H1 (cell line): ENCODE measurements at regions not wholly inside any gene's neighbourhood (a gene's known extent, or its start where the extent isn't known, plus 50 kb on each side); places are given as distances from the start of the nearest gene placed in this dataset.

Experiments
- CTCF ChIA-PET: fragments of 300-600 bp; sonication (Branson Sonifier 250); formaldehyde crosslinking; loops from one replicate; lab custom pipeline; 2021; ENCODE audit not compliant: partially characterized antibody; lab: Charles Lee
- POLR2A ChIA-PET: fragments of 300-600 bp; sonication (Branson Sonifier 250); formaldehyde crosslinking; loops from one replicate; lab custom pipeline; 2021; ENCODE audit warnings: inconsistent platforms; ENCODE audit not compliant: partially characterized antibody; lab: Charles Lee
- DNase-seq, 2 experiments: peaks; one replicate each; pipeline versions ENCODE4 v3.0.0 to v3.0.0-alpha.2; 2010 to 2022; ENCODE audit warnings: low spot score in 2 of 2, low read depth in 1 of 2, mixed read lengths in 1 of 2
- FAIRE-seq: peaks from 2 replicates; lab custom pipeline; 2011; peaks lifted over from hg19 to GRCh38; lab: Jason Lieb, UNC
- H2AFZ ChIP-seq: 2 replicates; pipeline ENCODE4 v1.8.1; 2012; ENCODE audit warnings: low read length, inconsistent platforms
- H2AK5ac ChIP-seq: 2 replicates; pipeline ENCODE4 v1.6.1; 2013; ENCODE audit warnings: low read depth, low read length
- H2BK120ac ChIP-seq: replicated peaks from 2 replicates; pipeline ENCODE3; 2013; ENCODE audit warnings: low read depth, low read length, inconsistent platforms
- H2BK12ac ChIP-seq: 2 replicates; pipeline ENCODE4 v1.6.1; 2013; ENCODE audit warnings: low read depth, low read length
- H2BK15ac ChIP-seq: 2 replicates; pipeline ENCODE4 v1.6.1; 2013; ENCODE audit warnings: low read length
- H2BK20ac ChIP-seq: 2 replicates; pipeline ENCODE4 v1.6.1; 2013; ENCODE audit warnings: low read length
- H2BK5ac ChIP-seq: 2 replicates; pipeline ENCODE4 v1.6.1; 2013; ENCODE audit warnings: low read depth, low read length
- H3K14ac ChIP-seq: 2 replicates; pipeline ENCODE4 v1.6.1; 2013; ENCODE audit warnings: inconsistent platforms; ENCODE audit not compliant: insufficient read length
- H3K18ac ChIP-seq: 2 replicates; pipeline ENCODE4 v1.6.1; 2013; ENCODE audit warnings: low read length; ENCODE audit errors: extremely low read depth
- H3K23ac ChIP-seq: 2 replicates; pipeline ENCODE4 v1.6.1; 2013; ENCODE audit warnings: inconsistent platforms; ENCODE audit not compliant: insufficient read length
- H3K23me2 ChIP-seq: 2 replicates; pipeline ENCODE4 v1.6.1; 2013; ENCODE audit warnings: low read depth, low read length
- H3K27ac ChIP-seq: 2 replicates; pipeline ENCODE4 v1.6.1; 2011; ENCODE audit warnings: low read depth, low read length, inconsistent platforms
- H3K27me3 ChIP-seq, 4 experiments: replicated peaks in 1 of 4; 1 replicate in 1 of 4; 2 replicates in 3 of 4; pipeline versions ENCODE4 v1.6.1 to v1.8.1; 2011 to 2013; ENCODE audit warnings: low read length in 3 of 4, mild to moderate bottlenecking in 3 of 4, inconsistent platforms in 2 of 4, mixed read lengths in 2 of 4, moderate library complexity in 1 of 4; ENCODE audit not compliant: control insufficient read depth in 3 of 4, insufficient read depth in 3 of 4; ENCODE audit errors: extremely low read depth in 1 of 4
- H3K36me3 ChIP-seq, 4 experiments: 2 replicates each; pipeline versions ENCODE4 v1.6.1 to v1.8.1; 2011 to 2013; ENCODE audit warnings: mild to moderate bottlenecking in 4 of 4, low read length in 3 of 4, moderate library complexity in 2 of 4, control low read depth in 1 of 4, inconsistent platforms in 1 of 4; ENCODE audit not compliant: insufficient read depth in 4 of 4, control insufficient read depth in 2 of 4
- H3K4ac ChIP-seq: replicated peaks from 2 replicates; pipeline ENCODE3; 2013; ENCODE audit warnings: low read length, low read depth, mixed read lengths, inconsistent platforms; ENCODE audit not compliant: insufficient read length
- H3K4me1 ChIP-seq, 4 experiments: replicated peaks in 1 of 4; 1 replicate in 1 of 4; 2 replicates in 3 of 4; pipeline versions ENCODE4 v1.6.1 to v1.8.1; 2011 to 2013; ENCODE audit warnings: low read length in 3 of 4, inconsistent platforms in 2 of 4, mixed read lengths in 1 of 4; ENCODE audit not compliant: insufficient read depth in 4 of 4, control insufficient read depth in 3 of 4
- H3K4me2 ChIP-seq, 2 experiments: 2 replicates each; pipeline versions ENCODE4 v1.6.1 to v1.8.1; 2011 to 2013; ENCODE audit warnings: low read depth in 2 of 2, low read length in 2 of 2, control low read depth in 1 of 2, inconsistent platforms in 1 of 2, mild to moderate bottlenecking in 1 of 2; ENCODE audit not compliant: insufficient read depth in 1 of 2
- H3K4me3 ChIP-seq, 4 experiments: fragments of 200-600, 300-600 bp in 1 of 4; sonication (generic), shearing (Covaris generic), sonication (Bioruptor Twin) in 1 of 4; 2 replicates each; pipeline versions ENCODE4 v1.5.1 to v1.8.1; 2011 to 2016; ENCODE audit warnings: low read length in 4 of 4, low read depth in 3 of 4, control low read depth in 2 of 4, inconsistent platforms in 2 of 4, mild to moderate bottlenecking in 2 of 4, mixed read lengths in 1 of 4, moderate library complexity in 1 of 4; ENCODE audit not compliant: insufficient read depth in 2 of 4; ENCODE audit errors: extremely low read depth in 1 of 4
- H3K56ac ChIP-seq: replicated peaks from 2 replicates; pipeline ENCODE3; 2013; ENCODE audit warnings: low read depth, mild to moderate bottlenecking, mixed read lengths, low read length, inconsistent platforms; ENCODE audit not compliant: insufficient read length
- H3K79me1 ChIP-seq: 2 replicates; pipeline ENCODE4 v1.6.1; 2013; ENCODE audit warnings: low read depth, low read length, control low read depth
- H3K79me2 ChIP-seq, 2 experiments: 2 replicates each; pipeline versions ENCODE4 v1.6.1 to v1.8.1; 2012 to 2013; ENCODE audit warnings: low read length in 2 of 2, mild to moderate bottlenecking in 2 of 2, inconsistent platforms in 1 of 2; ENCODE audit not compliant: insufficient read depth in 2 of 2, control insufficient read depth in 1 of 2
- H3K9ac ChIP-seq, 4 experiments: replicated peaks in 1 of 4; 1 replicate in 1 of 4; 2 replicates in 3 of 4; pipeline versions ENCODE4 v1.6.1 to v1.8.1; 2011 to 2013; ENCODE audit warnings: low read depth in 3 of 4, low read length in 3 of 4, control low read depth in 2 of 4, mild to moderate bottlenecking in 2 of 4, moderate library complexity in 2 of 4, inconsistent platforms in 1 of 4; ENCODE audit errors: extremely low read depth in 1 of 4
- H3K9me3 ChIP-seq, 2 experiments: 2 replicates each; pipeline versions ENCODE4 v1.6.1 to v1.8.1; 2012 to 2013; ENCODE audit warnings: mild to moderate bottlenecking in 2 of 2, moderate library complexity in 2 of 2, control low read depth in 1 of 2, inconsistent platforms in 1 of 2, low read depth in 1 of 2, low read length in 1 of 2, mixed read lengths in 1 of 2; ENCODE audit not compliant: insufficient read depth in 2 of 2
- H4K20me1 ChIP-seq, 2 experiments: replicated peaks in 1 of 2; 2 replicates each; pipeline versions ENCODE3 to v1.8.1; 2011 to 2013; ENCODE audit warnings: inconsistent platforms in 2 of 2, low read length in 2 of 2, mild to moderate bottlenecking in 1 of 2; ENCODE audit not compliant: insufficient read depth in 2 of 2, control insufficient read depth in 1 of 2
- H4K5ac ChIP-seq: 2 replicates; pipeline ENCODE4 v1.6.1; 2013; ENCODE audit warnings: low read length, low read depth, mixed read lengths, inconsistent platforms; ENCODE audit not compliant: insufficient read length
- H4K8ac ChIP-seq: 2 replicates; pipeline ENCODE4 v1.8.0; 2013; ENCODE audit warnings: mild to moderate bottlenecking, moderate library complexity, low read length, inconsistent platforms; ENCODE audit not compliant: insufficient read depth; ENCODE audit errors: extremely low read depth
- H4K91ac ChIP-seq: replicated peaks from 2 replicates; pipeline ENCODE3; 2013; ENCODE audit warnings: low read length, mixed read lengths, inconsistent platforms; ENCODE audit not compliant: insufficient read length
- BACH1 ChIP-seq: IDR thresholded peaks from 2 replicates; pipeline ENCODE4 v1.6.1; 2012; ENCODE audit warnings: low read length, improper control_type of control experiment
- BRCA1 ChIP-seq: IDR thresholded peaks from 2 replicates; pipeline ENCODE4 v1.6.1; 2012; ENCODE audit warnings: low read depth, low read length, improper control_type of control experiment
- CHD2 ChIP-seq: IDR thresholded peaks from 2 replicates; pipeline ENCODE4 v1.6.1; 2012; ENCODE audit warnings: low read length, improper control_type of control experiment
- E2F6 ChIP-seq: IDR thresholded peaks from 2 replicates; pipeline ENCODE4 v1.6.1; 2012; ENCODE audit warnings: inconsistent platforms
- FOSL1 ChIP-seq: IDR thresholded peaks from 2 replicates; pipeline ENCODE4 v1.6.1; 2011; ENCODE audit warnings: mild to moderate bottlenecking, low read depth, low read length, moderate library complexity; ENCODE audit not compliant: insufficient read depth
- NANOG ChIP-seq: IDR thresholded peaks from 2 replicates; pipeline ENCODE4 v1.6.1; 2011; ENCODE audit warnings: low read length, low read depth, mild to moderate bottlenecking, inconsistent platforms; ENCODE audit not compliant: insufficient read depth, poor library complexity, severe bottlenecking
- NRF1 ChIP-seq: IDR thresholded peaks from 2 replicates; pipeline ENCODE4 v1.6.1; 2011; ENCODE audit warnings: mild to moderate bottlenecking, low read depth, low read length, improper control_type of control experiment
- RXRA ChIP-seq: IDR thresholded peaks from 2 replicates; pipeline ENCODE4 v1.6.1; 2011; ENCODE audit warnings: low read depth, mild to moderate bottlenecking, low read length, moderate library complexity; ENCODE audit not compliant: insufficient read depth
- SIRT6 ChIP-seq: IDR thresholded peaks from one replicate; pipeline ENCODE4 v1.7.1; 2012; ENCODE audit warnings: low read length, inconsistent platforms
- SP1 ChIP-seq: IDR thresholded peaks from 2 replicates; pipeline ENCODE4 v1.6.1; 2011; ENCODE audit warnings: low read depth, low read length
- TBP ChIP-seq: IDR thresholded peaks from 2 replicates; pipeline ENCODE4 v1.6.1; 2011; ENCODE audit warnings: low read depth, low read length, improper control_type of control experiment
- TCF12 ChIP-seq: IDR thresholded peaks from 2 replicates; pipeline ENCODE4 v1.6.1; 2011; ENCODE audit warnings: low read depth, mild to moderate bottlenecking, low read length
- YY1 ChIP-seq: IDR thresholded peaks from 2 replicates; pipeline ENCODE4 v1.6.1; 2011; ENCODE audit warnings: low read depth, mild to moderate bottlenecking, low read length
- WGBS, 2 experiments: shearing (Covaris generic) in 1 of 2; methylation state at CpG; one replicate each; pipeline versions ENCODE4 v1.1.6 to v1.1.7; 2013 to 2015; ENCODE audit warnings: low lambda C conversion rate in 2 of 2, mixed read lengths in 2 of 2, inconsistent platforms in 1 of 2, low coverage in 1 of 2, missing lambda C conversion rate in 1 of 2; ENCODE audit not compliant: insufficient replicate concordance in 2 of 2, insufficient coverage in 1 of 2, insufficient read length in 1 of 2; ENCODE audit errors: extremely low coverage in 1 of 2, missing lambda C conversion rate in 1 of 2; 5-methylcytosine and 5-hydroxymethylcytosine counted together

DNA sequence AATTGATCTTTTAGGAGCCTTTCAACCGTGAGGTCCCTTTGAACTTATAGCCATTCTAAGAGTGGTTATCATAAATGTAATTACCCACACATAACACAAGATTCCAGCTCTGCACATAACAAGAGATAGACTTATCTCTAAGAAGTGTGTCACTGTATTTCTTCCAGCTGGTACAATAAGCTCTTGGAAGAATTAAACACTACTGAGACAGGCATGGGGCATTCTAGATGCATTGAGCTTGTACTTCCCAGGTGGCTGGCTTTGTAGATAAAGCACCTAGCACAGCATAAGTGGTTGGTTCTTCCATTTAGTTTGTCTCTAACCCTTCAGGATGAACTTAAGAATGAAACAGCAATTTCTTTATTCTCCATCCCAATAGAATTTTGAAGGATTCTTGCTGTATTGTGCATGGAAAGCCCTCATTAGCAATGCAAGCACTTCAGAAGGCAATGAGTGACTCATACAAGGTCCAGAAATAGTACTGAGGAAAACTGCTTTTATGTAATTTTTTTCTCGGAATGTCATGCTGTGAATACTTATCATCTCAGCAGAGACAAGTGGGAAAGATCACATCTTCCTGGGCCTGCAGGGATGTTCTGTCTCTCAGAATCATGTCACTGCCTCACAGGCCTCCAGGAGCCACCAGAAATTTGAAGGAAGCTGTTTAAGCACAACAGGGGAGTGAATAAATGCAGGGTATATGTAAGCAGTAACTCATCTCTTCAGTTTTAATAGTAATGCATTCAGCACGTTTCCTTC lies 91.1 kb upstream of the CD180 start:
- no peak for FAIRE-seq
- H3K27me3 ChIP-seq, result no peaks in the 10 kb centered on the region
- no peak overlapping the region for H2BK20ac ChIP-seq
- no peak overlapping the region for H3K4ac ChIP-seq
- no peak overlapping the region for H2BK120ac ChIP-seq
- H3K56ac ChIP-seq, result no peak overlapping the region
- no peak overlapping the region for H2AFZ ChIP-seq
- H3K18ac ChIP-seq, result no peak overlapping the region
- no peak overlapping the region for H3K14ac ChIP-seq
- no peak for DNase-seq
- H2BK5ac ChIP-seq, result no peak overlapping the region
- no peak overlapping the region for H3K9ac ChIP-seq
- H3K4me1 ChIP-seq, result no peaks in the 10 kb centered on the region
- no peak overlapping the region for H2BK15ac ChIP-seq
- no peaks in the 10 kb centered on the region for H4K20me1 ChIP-seq
- no peak overlapping the region for H2AK5ac ChIP-seq
- H3K79me1 ChIP-seq, result no peaks in the 10 kb centered on the region
- POLR2A ChIA-PET, result no interaction called here
- no peaks in the 10 kb centered on the region for H3K79me2 ChIP-seq
- H4K5ac ChIP-seq, result no peak overlapping the region
- H4K91ac ChIP-seq, result no peak overlapping the region
- no peak overlapping the region for H3K23ac ChIP-seq
- no peaks in the 10 kb centered on the region for H3K23me2 ChIP-seq
- H4K8ac ChIP-seq, result no peak overlapping the region
- CTCF ChIA-PET, result interaction anchor here (0.6 to 1.2 kb wide), 2 partner anchors 9 to 415 kb away, joined by 3 read pairs; no protein-coding TSS in a partner anchor
- TF ChIP-seq NANOG (no peak), RXRA (no peak), TBP (no peak), FOSL1 (no peak), CHD2 (no peak), NRF1 (no peak), SIRT6 (no peak), BACH1 (no peak), BRCA1 (no peak), E2F6 (no peak), YY1 (no peak), SP1 (no peak), TCF12 (no peak)
- WGBS, 2 experiments, result 81% methylated on average over 3 of the region's 3 CpGs; no CpG with 5 or more reads in 1 of the 2 experiments
- H3K9me3 ChIP-seq, result no peaks in the 10 kb centered on the region
- no peak overlapping the region for H3K4me2 ChIP-seq
- H3K4me3 ChIP-seq, result no peak overlapping the region
- no peak overlapping the region for H3K27ac ChIP-seq
- no peaks in the 10 kb centered on the region for H3K36me3 ChIP-seq
- no peak overlapping the region for H2BK12ac ChIP-seq
